ENCODE measurements at regions not wholly inside any gene's neighbourhood (a gene's known extent, or its start where the extent isn't known, plus 50 kb on each side); places are given as distances from the start of the nearest gene placed in this dataset.

GRCh38 chr19:29371251-29372090 lies 154.3 kb upstream of the VSTM2B start:
- Histone ChIP-seq H3K4me3 (ENCODE audit: control extremely low read depth in 1 of 5, extremely low read depth in 1 of 5, insufficient read depth in 1 of 5, low read depth in 2 of 5, low read length in 4 of 5) (no peak overlapping the region), H3K9ac (ENCODE audit: low read length) (no peak overlapping the region), H3K4me1 (ENCODE audit: control insufficient read depth in 2 of 2, insufficient read depth in 2 of 2, low read length in 2 of 2) (no peaks in the 10 kb centered on the region), H3K4me2 (replicated peaks; ENCODE audit: low read depth, low read length, poor library complexity, severe bottlenecking) (no peak overlapping the region), H2AFZ (ENCODE audit: insufficient read depth, low read depth, low read length, poor library complexity, severe bottlenecking) (no peak overlapping the region), H3K79me2 (ENCODE audit: control insufficient read depth, insufficient read depth, low read length) (no peaks in the 10 kb centered on the region), H3K27ac (ENCODE audit: low read length in 2 of 2) (no peak overlapping the region), H3K27me3 (replicated peaks in 1 of 4; ENCODE audit: control extremely low read depth in 1 of 4, control insufficient read depth in 3 of 4, insufficient read depth in 4 of 4, low read length in 3 of 4) (no peaks in the 10 kb centered on the region), H4K20me1 (ENCODE audit: control insufficient read depth, insufficient read depth, low read length, poor library complexity, severe bottlenecking) (no peaks in the 10 kb centered on the region), H3K36me3 (replicated peaks in 1 of 2; ENCODE audit: control extremely low read depth in 1 of 2, control insufficient read depth in 1 of 2, extremely low read depth in 1 of 2, insufficient read depth in 2 of 2, low read length in 1 of 2) (no peaks in the 10 kb centered on the region), H3K9me3 (ENCODE audit: control extremely low read depth in 1 of 3, control insufficient read depth in 2 of 3, insufficient read depth in 1 of 3, low read length in 2 of 3) (peaks cover 0 to 14% (median 0%) of the 10 kb centered on the region in 3 donors)
- Mint-ChIP-seq H3K4me3 (no peak overlapping the region), H3K9me3 (ENCODE audit: insufficient read depth) (no peaks in the 10 kb centered on the region), H3K4me1 (no peaks in the 10 kb centered on the region), H3K27me3 (no peaks in the 10 kb centered on the region), H3K27ac (no peak overlapping the region)
- ATAC-seq (ENCODE audit: low read depth) (no peak), DNase-seq (no peak)
- CTCF ChIA-PET = no interaction called here
- intact Hi-C loops (cut with micrococcal nuclease) = no loop called here
- 74% methylated on average over 4 of the region's 7 CpGs for whole genome bisulfite sequencing (ENCODE audit: insufficient coverage)
- TF ChIP-seq CTCF (IDR thresholded peaks at IDR 0.05) (no peak), EZH2 (IDR thresholded peaks at IDR 0.05; ENCODE audit: borderline replicate concordance, insufficient read depth, low read depth, low read length, poor library complexity, severe bottlenecking) (no peak)
- POLR2A ChIA-PET = no interaction called here

GRCh38 chr19:29372091-29372415 lies 153.7 kb upstream of the VSTM2B start:
- no peaks in the 10 kb centered on the region for H3K79me2 ChIP-seq (ENCODE audit: control insufficient read depth, insufficient read depth, low read length)
- no peak for TF ChIP-seq CTCF (IDR thresholded peaks at IDR 0.05)
- H3K4me1 ChIP-seq (ENCODE audit: control insufficient read depth in 2 of 2, insufficient read depth in 2 of 2, low read length in 2 of 2) = no peaks in the 10 kb centered on the region
- H2AFZ ChIP-seq (ENCODE audit: insufficient read depth, low read depth, low read length, poor library complexity, severe bottlenecking) = no peak overlapping the region
- ATAC-seq (ENCODE audit: low read depth) (no peak), DNase-seq (no peak)
- H3K4me3 Mint-ChIP-seq = no peak overlapping the region
- H3K4me3 ChIP-seq (ENCODE audit: control extremely low read depth in 1 of 5, extremely low read depth in 1 of 5, insufficient read depth in 1 of 5, low read depth in 2 of 5, low read length in 4 of 5) = no peak overlapping the region
- H3K27me3 Mint-ChIP-seq = no peaks in the 10 kb centered on the region
- H4K20me1 ChIP-seq (ENCODE audit: control insufficient read depth, insufficient read depth, low read length, poor library complexity, severe bottlenecking) = no peaks in the 10 kb centered on the region
- ChIA-PET POLR2A (no interaction called here), CTCF (no interaction called here)
- H3K4me1 Mint-ChIP-seq = no peaks in the 10 kb centered on the region
- H3K27ac ChIP-seq (ENCODE audit: low read length in 2 of 2) = no peak overlapping the region
- no peaks in the 10 kb centered on the region for H3K36me3 ChIP-seq (replicated peaks in 1 of 2; ENCODE audit: control extremely low read depth in 1 of 2, control insufficient read depth in 1 of 2, extremely low read depth in 1 of 2, insufficient read depth in 2 of 2, low read length in 1 of 2)
- peaks cover 0 to 14% (median 0%) of the 10 kb centered on the region in 3 donors for H3K9me3 ChIP-seq (ENCODE audit: control extremely low read depth in 1 of 3, control insufficient read depth in 2 of 3, insufficient read depth in 1 of 3, low read length in 2 of 3)
- H3K9ac ChIP-seq (ENCODE audit: low read length) = no peak overlapping the region
- no peak overlapping the region for H3K27ac Mint-ChIP-seq
- no peak overlapping the region for H3K4me2 ChIP-seq (replicated peaks; ENCODE audit: low read depth, low read length, poor library complexity, severe bottlenecking)
- H3K27me3 ChIP-seq (replicated peaks in 1 of 4; ENCODE audit: control extremely low read depth in 1 of 4, control insufficient read depth in 3 of 4, insufficient read depth in 4 of 4, low read length in 3 of 4) = no peaks in the 10 kb centered on the region
- H3K9me3 Mint-ChIP-seq (ENCODE audit: insufficient read depth) = no peaks in the 10 kb centered on the region
- WGBS (ENCODE audit: insufficient coverage) = 93% methylated on average over 2 of the region's 5 CpGs
- intact Hi-C loops (cut with micrococcal nuclease) = no loop called here
